ENCODE measurements at regions not wholly inside any gene's neighbourhood (a gene's known extent, or its start where the extent isn't known, plus 50 kb on each side); places are given as distances from the start of the nearest gene placed in this dataset.

DNA sequence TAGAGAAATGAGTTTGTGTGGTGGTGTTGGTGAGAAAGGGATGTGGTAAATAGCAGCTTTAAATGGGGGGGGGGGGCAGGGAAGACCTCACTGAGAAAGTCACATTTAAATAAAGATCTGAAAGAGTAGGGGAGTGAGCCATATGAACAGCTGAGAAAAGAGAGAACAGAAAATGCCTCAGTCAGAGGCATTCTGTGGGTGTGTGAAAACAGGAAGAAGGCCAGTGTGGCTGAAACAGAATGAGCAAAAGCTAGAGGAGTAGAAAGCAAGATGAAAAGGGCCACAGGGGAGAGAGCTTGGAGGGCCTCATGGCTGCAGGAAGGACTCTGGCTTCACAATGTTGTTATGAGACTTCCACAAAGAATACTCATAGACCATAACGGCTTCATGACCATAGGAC is 783.3 kb downstream of the ZPLD1 start:
- TF ChIP-seq, protein P1, sequence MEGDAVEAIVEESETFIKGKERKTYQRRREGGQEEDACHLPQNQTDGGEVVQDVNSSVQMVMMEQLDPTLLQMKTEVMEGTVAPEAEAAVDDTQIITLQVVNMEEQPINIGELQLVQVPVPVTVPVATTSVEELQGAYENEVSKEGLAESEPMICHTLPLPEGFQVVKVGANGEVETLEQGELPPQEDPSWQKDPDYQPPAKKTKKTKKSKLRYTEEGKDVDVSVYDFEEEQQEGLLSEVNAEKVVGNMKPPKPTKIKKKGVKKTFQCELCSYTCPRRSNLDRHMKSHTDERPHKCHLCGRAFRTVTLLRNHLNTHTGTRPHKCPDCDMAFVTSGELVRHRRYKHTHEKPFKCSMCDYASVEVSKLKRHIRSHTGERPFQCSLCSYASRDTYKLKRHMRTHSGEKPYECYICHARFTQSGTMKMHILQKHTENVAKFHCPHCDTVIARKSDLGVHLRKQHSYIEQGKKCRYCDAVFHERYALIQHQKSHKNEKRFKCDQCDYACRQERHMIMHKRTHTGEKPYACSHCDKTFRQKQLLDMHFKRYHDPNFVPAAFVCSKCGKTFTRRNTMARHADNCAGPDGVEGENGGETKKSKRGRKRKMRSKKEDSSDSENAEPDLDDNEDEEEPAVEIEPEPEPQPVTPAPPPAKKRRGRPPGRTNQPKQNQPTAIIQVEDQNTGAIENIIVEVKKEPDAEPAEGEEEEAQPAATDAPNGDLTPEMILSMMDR (optimal IDR thresholded peaks at IDR 0.05 in 1 of 3, IDR thresholded peaks at IDR 0.05 in 1 of 3, conservative IDR thresholded peaks at IDR 0.05 in 1 of 3; ENCODE audit: extremely low read depth in 1 of 3, insufficient read depth in 2 of 3, low read length in 3 of 3), result no peak
- TF ChIP-seq EZH2 (IDR thresholded peaks at IDR 0.05; ENCODE audit: low read length), result no peak
